Lung (tissue), 11 donors: ENCODE measurements at regions not wholly inside any gene's neighbourhood (a gene's known extent, or its start where the extent isn't known, plus 50 kb on each side); places are given as distances from the start of the nearest gene placed in this dataset.

Experiments used
- ATAC-seq: fragments of 200-7000 bp; cut with Tn5 transposase; one replicate; pipeline ENCODE4 v1.9.1; 2020; ENCODE audit warnings: moderate number of reproducible peaks; ENCODE audit not compliant: insufficient read depth, low FRiP score
- DNase-seq, 3 donors: peaks; one replicate each; pipeline ENCODE4 v3.0.0-alpha.2; 2013 to 2017
- H3K27ac ChIP-seq, 2 donors: one replicate each; pipeline ENCODE4 v1.5.1; 2013; ENCODE audit warnings: mild to moderate bottlenecking in 2 of 2, moderate library complexity in 2 of 2, control low read depth in 1 of 2, inconsistent platforms in 1 of 2, low read depth in 1 of 2, low read length in 1 of 2
- H3K27me3 ChIP-seq, 3 donors: one replicate each; pipeline ENCODE4 v1.5.1; 2013; ENCODE audit warnings: low read length in 2 of 3; ENCODE audit not compliant: control insufficient read depth in 3 of 3, insufficient read depth in 3 of 3
- H3K36me3 ChIP-seq, 4 donors: one replicate each; pipeline ENCODE4 v1.5.1; 2013; ENCODE audit warnings: low read length in 4 of 4, mild to moderate bottlenecking in 1 of 4, moderate library complexity in 1 of 4; ENCODE audit not compliant: control insufficient read depth in 4 of 4, insufficient read depth in 4 of 4
- H3K4me1 ChIP-seq, 5 donors: one replicate each; pipeline ENCODE4 v1.5.1; 2013; ENCODE audit warnings: low read length in 5 of 5, mild to moderate bottlenecking in 2 of 5, moderate library complexity in 1 of 5; ENCODE audit not compliant: control insufficient read depth in 5 of 5, insufficient read depth in 5 of 5
- H3K4me3 ChIP-seq: one replicate; pipeline ENCODE4 v1.5.1; 2013; ENCODE audit warnings: mild to moderate bottlenecking, control low read depth, moderate library complexity
- H3K9ac ChIP-seq, 2 donors: one replicate each; pipeline ENCODE4 v1.5.1; 2013; ENCODE audit warnings: low read length in 2 of 2, control low read depth in 1 of 2; ENCODE audit not compliant: insufficient read depth in 1 of 2
- H3K9me3 ChIP-seq, 4 donors: one replicate each; pipeline ENCODE4 v1.5.1; 2013; ENCODE audit warnings: low read length in 3 of 4, mild to moderate bottlenecking in 1 of 4, moderate library complexity in 1 of 4; ENCODE audit not compliant: control insufficient read depth in 4 of 4, insufficient read depth in 3 of 4
- WGBS, 2 donors: extraction: QIAGEN DNeasy Blood & Tissue Kit; methylation state at CpG; one replicate each; pipeline ENCODE4 v1.1.7; 2013; 5-methylcytosine and 5-hydroxymethylcytosine counted together
- TF ChIP-seq, protein P1 (sequence below): IDR thresholded peaks from 2 replicates; pipeline ENCODE4 v1.5.1; 2012; ENCODE audit warnings: mild to moderate bottlenecking; ENCODE audit errors: control extremely low read depth, extremely low read depth
- donor health status: control.
- donor health status: control.
- donor health status: Bipolar disorder and iron deficiency.
- donor health status: healthy.
- donor health status: DM: yes; HTN: yes; CAD: no.

DNA sequence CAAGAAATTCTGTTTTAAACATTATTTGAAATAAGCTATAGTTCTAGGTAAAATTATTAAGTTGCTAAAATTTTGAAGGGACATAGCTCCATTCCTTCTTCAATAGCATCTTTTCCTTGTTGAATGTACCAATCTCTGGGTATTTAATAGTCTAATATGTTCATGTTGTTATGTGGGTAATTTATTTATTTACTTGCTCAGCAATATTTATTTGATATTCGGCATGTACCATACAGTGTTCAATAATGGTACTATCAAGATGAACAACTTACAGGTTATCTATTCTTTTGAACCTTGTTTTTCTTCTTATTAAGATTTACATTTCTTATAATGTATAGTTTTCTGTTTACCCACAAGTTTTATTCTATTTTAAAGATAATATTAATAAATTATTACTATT is 1616.8 kb upstream of the PIK3C3 start:
- 88 to 92% methylated on average over 1 of the region's 1 CpG for WGBS, 2 donors
- no peak for ATAC-seq

DNA sequence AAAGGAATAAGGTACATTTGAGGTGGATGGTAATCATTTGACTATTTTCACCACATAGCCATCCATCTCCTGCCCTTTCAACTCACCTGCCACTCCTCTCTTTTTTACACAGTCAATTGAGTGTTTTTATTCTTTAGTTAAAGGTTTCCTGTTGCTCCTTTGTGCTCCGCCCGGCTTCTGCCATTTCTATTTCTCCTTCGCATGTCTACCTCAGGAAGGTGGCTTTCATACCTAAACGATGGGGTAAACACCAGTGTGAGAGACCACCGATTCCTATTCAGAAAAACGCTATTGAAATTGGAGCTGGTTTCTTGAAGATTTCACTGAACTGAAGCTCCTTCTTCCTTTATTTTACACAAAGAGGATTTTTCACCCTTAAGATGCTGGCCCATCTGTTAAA is 1628.0 kb upstream of the PIK3C3 start:
- 67 to 68% methylated on average over 6 of the region's 6 CpGs for WGBS, 2 donors
- DNase-seq (no peak), ATAC-seq (no peak)
- TF ChIP-seq, protein P1, sequence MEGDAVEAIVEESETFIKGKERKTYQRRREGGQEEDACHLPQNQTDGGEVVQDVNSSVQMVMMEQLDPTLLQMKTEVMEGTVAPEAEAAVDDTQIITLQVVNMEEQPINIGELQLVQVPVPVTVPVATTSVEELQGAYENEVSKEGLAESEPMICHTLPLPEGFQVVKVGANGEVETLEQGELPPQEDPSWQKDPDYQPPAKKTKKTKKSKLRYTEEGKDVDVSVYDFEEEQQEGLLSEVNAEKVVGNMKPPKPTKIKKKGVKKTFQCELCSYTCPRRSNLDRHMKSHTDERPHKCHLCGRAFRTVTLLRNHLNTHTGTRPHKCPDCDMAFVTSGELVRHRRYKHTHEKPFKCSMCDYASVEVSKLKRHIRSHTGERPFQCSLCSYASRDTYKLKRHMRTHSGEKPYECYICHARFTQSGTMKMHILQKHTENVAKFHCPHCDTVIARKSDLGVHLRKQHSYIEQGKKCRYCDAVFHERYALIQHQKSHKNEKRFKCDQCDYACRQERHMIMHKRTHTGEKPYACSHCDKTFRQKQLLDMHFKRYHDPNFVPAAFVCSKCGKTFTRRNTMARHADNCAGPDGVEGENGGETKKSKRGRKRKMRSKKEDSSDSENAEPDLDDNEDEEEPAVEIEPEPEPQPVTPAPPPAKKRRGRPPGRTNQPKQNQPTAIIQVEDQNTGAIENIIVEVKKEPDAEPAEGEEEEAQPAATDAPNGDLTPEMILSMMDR = no peak
- Histone ChIP-seq H3K4me3 (no peak overlapping the region), H3K9me3 (no peaks in the 10 kb centered on the region), H3K9ac (no peak overlapping the region), H3K36me3 (no peaks in the 10 kb centered on the region), H3K27me3 (no peaks in the 10 kb centered on the region), H3K27ac (no peak overlapping the region), H3K4me1 (no peaks in the 10 kb centered on the region)

More for the DNA sequence above, 1616.8 kb upstream of the PIK3C3 start:
- Histone ChIP-seq H3K9me3 (no peaks in the 10 kb centered on the region), H3K27ac (no peak overlapping the region), H3K9ac (no peak overlapping the region), H3K4me3 (no peak overlapping the region), H3K4me1 (no peaks in the 10 kb centered on the region), H3K36me3 (no peaks in the 10 kb centered on the region), H3K27me3 (no peaks in the 10 kb centered on the region)
- DNase-seq = no peak
- TF ChIP-seq, protein P1 = no peak

DNA sequence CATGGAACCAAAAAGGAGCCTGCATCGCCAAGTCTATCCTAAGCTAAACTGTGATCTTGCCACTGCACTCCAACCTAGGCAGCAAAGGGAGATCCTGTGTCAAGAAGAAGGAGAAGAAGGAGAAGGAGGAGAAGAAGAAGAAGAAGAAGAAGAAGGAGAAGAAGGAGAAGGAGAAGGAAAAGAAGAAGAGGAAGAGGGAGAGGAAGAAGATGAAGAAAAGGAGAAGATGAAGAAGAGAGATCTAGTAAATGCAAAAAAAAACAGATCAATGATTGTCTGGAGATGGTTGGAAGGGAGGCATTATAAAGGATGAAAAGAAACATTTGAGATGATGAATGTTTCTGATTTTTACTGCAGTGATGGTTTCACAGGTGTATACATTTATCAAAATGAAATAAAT is 1629.0 kb upstream of the PIK3C3 start:
- H3K4me3 ChIP-seq = no peak overlapping the region
- ATAC-seq (no peak), DNase-seq (no peak)
- no peaks in the 10 kb centered on the region for H3K36me3 ChIP-seq
- H3K4me1 ChIP-seq = no peaks in the 10 kb centered on the region
- H3K27ac ChIP-seq = no peak overlapping the region
- H3K9ac ChIP-seq = no peak overlapping the region
- 91 to 97% methylated on average over 1 of the region's 1 CpG for WGBS, 2 donors
- no peaks in the 10 kb centered on the region for H3K27me3 ChIP-seq
- TF ChIP-seq, protein P1 = no peak
- no peaks in the 10 kb centered on the region for H3K9me3 ChIP-seq

DNA sequence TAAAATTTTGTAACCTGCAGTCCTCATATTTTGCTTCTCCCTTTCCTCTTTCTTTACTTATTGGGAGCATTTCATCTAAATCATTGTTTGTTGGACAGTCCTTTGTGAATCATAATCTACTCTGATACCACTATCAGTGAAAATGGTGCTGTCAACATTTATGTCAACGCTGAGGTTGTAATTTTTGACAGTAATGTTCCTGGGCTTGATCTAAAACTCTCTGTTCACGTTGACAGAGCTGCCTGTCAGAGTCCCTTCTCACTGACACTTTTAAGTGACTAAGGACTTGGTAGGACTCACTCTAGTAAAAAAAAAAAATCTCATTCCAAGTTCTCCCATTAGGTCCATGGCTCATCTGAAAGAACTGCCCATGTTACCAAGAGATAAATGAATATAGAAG is 1640.8 kb upstream of the PIK3C3 start:
- no peak overlapping the region for H3K4me3 ChIP-seq
- H3K9me3 ChIP-seq = no peaks in the 10 kb centered on the region
- TF ChIP-seq, protein P1 = no peak
- no peaks in the 10 kb centered on the region for H3K4me1 ChIP-seq
- H3K36me3 ChIP-seq = no peaks in the 10 kb centered on the region
- H3K9ac ChIP-seq = no peak overlapping the region
- H3K27me3 ChIP-seq = no peaks in the 10 kb centered on the region
- H3K27ac ChIP-seq = no peak overlapping the region
- DNase-seq (no peak), ATAC-seq (no peak)
- WGBS, 2 donors = 51 to 78% methylated on average over 2 of the region's 2 CpGs
